Fibroblast of villous mesenchyme (primary cell): ENCODE measurements at regions not wholly inside any gene's neighbourhood (a gene's known extent, or its start where the extent isn't known, plus 50 kb on each side); places are given as distances from the start of the nearest gene placed in this dataset.

ENCODE experiments used
- DNase-seq: peaks from one replicate; pipeline ENCODE4 v3.0.0-alpha.2; 2010; ENCODE audit warnings: low read depth
- H3K4me3 ChIP-seq: 2 replicates; pipeline ENCODE4 v1.5.1; 2011; ENCODE audit warnings: low read depth, mild to moderate bottlenecking, low read length
- CTCF ChIP-seq: IDR thresholded peaks from 2 replicates; pipeline ENCODE4 v1.5.1; 2012; ENCODE audit warnings: low read depth, mild to moderate bottlenecking, low read length; ENCODE audit not compliant: insufficient read depth

DNA sequence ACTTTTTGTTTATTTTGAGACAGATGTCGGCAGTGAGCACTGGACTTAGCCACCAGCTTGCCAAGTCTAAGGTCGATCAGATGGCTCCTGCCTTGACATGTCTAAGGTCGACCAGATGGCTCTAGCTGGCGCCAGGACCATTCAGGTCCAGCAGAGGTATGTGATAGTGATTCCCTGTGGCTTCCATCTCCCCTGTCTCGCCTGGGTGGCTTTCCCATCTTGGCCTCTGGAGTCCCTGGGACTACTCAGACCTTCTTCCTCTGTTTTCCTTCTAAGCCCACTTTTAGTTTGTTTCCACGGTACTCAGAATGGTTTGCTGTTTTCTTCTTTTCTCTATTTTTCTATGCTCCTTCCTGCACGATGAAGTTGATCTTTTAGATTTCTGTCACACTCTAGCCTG, 1435.7 kb downstream of the UQCRFS1 start:
- no peak for DNase-seq
- H3K4me3 ChIP-seq = no peak overlapping the region
- TF ChIP-seq CTCF = no peak

- H3K4me3 ChIP-seq = no peak overlapping the region
- DNase-seq = no peak
- no peak for TF ChIP-seq CTCF
Measured at GRCh38 chr19:27776524-27776923, 1436.4 kb downstream of the UQCRFS1 start.

- DNase-seq = peak; percentile 23
- TF ChIP-seq CTCF = peak; percentile 36
- no peak overlapping the region for H3K4me3 ChIP-seq
Measured at GRCh38 chr19:27776020-27776419, 1436.9 kb downstream of the UQCRFS1 start.

- no peak for TF ChIP-seq CTCF
- H3K4me3 ChIP-seq = no peak overlapping the region
- no peak for DNase-seq
Measured at GRCh38 chr19:27775395-27775794, 1437.6 kb downstream of the UQCRFS1 start.

DNA sequence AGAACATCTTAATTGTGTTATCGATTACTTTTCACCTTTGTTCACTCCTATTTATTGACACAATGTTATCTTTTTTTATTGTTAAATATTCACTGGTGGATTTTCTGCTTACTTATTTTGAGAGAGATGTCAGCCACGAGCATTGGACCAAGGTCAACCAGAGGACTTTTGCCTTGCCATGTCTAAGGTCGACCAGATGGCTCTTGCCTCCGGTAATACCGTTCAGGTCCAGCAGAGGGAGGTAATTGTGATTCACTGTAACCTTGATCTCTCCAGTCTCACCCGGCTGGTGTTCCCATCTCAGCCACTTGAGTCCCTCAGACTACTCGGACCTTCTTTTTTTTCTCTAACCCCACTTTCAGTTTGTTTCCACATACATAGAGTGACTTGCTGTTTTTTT, 1438.1 kb downstream of the UQCRFS1 start:
- TF ChIP-seq CTCF = peak; percentile 36
- DNase-seq = no peak
- H3K4me3 ChIP-seq = no peak overlapping the region

DNA sequence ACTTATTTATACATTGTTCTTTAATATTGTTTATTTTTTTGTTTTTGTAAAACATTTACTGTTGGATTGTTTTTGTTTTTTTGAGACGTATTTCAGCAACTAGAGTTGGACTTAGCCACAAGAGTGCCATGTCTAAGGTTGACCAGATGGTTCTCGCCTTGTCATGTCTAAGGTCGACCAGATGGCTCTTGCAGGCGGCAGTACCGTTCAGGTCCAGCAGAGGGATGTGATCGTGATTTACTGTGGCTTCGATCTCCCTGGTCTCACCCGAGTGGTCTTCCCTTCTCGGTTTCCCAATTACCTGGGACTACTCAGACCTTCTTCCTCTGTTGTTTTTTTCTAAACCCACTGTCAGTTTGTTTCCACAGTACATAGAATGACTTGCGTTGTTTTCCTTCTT, 1438.6 kb downstream of the UQCRFS1 start:
- DNase-seq = no peak
- TF ChIP-seq CTCF = peak; percentile 25
- no peak overlapping the region for H3K4me3 ChIP-seq

- no peak for DNase-seq
- H3K4me3 ChIP-seq = no peak overlapping the region
- no peak for TF ChIP-seq CTCF
Measured at GRCh38 chr19:27773318-27774094, 1439.4 kb downstream of the UQCRFS1 start.
